Activated CD4-positive, alpha-beta T cell treated with anti-CD3 and anti-CD28 coated beads for 48 hours (primary cell): ENCODE measurements at regions not wholly inside any gene's neighbourhood (a gene's known extent, or its start where the extent isn't known, plus 50 kb on each side); places are given as distances from the start of the nearest gene placed in this dataset.

Experiments
- DNase-seq: peaks from one replicate; pipeline ENCODE4 v3.0.0-alpha.2; 2020

GRCh38 chr2:191515551-191515950 lies 162.4 kb upstream of the NABP1 start:
- DNase-seq = no peak

DNA sequence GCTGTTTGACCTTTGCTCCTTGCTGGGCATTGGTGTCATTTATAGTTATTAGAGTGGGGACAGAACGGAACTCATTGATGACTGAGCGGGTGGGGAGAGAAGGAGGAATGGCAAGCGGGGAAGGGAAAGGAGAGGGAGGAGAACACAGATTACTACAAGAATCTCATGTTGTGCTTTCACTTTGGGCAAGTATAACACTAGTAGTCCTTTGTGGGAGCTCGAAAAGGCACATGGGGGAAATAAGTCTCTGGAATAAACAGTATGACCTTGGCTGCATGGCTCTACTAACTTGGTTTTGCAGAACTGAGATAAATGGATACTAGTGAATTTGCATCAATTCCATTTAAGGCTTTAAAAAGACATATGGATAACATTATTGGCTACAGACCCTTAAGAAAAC lies 161.7 kb upstream of the NABP1 start:
- DNase-seq = no peak

GRCh38 chr2:191521608-191522208 lies 156.2 kb upstream of the NABP1 start:
- DNase-seq = no peak

GRCh38 chr2:191522478-191523120 lies 155.3 kb upstream of the NABP1 start:
- DNase-seq = no peak

GRCh38 chr2:191526091-191526490 lies 151.8 kb upstream of the NABP1 start:
- no peak for DNase-seq

DNA sequence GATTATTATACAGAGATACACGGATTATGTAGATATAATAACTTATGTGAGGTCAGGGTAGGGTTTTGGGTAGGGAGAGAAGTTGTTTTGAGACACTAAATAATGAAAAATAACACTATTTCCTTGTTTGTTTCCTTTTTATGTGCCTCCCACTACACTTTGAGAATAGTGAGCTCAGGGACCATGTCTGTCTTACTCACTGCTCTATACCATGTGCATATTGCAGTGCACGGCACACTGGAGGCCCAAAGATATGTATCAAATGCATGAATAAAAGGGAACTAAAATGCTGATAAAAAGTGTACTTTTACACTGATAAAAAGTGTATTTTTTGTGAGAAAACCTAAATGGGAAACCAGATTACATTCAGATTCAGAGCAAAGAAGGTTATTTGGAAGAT lies 151.4 kb upstream of the NABP1 start:
- DNase-seq = no peak

DNA sequence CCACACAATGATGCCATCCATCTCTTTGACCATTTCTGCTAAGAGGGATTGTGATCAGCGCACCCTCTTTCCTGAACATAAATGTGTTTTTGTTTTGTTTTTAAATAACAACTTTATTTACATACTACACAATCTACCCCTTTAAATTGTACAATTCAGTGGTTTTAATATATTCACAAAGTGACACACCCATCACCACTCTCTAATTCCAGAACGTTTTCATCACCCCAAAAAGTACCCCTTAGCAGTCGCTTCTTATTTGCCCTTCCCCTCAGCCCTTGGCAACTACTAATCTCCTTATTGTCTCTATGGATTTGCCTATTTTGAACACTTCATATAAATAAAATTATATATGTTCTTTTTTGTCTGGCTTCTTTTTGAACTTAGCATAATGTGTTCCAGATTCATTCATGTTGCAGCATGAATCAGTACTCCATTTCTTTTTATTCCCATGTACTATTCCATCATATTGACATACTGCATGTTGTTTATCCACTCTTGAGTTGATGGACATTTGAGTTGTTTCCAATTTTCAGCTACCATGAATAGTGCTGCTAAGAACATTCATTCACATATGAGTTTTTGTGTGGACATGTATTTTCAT lies 150.9 kb upstream of the NABP1 start:
- no peak for DNase-seq

DNA sequence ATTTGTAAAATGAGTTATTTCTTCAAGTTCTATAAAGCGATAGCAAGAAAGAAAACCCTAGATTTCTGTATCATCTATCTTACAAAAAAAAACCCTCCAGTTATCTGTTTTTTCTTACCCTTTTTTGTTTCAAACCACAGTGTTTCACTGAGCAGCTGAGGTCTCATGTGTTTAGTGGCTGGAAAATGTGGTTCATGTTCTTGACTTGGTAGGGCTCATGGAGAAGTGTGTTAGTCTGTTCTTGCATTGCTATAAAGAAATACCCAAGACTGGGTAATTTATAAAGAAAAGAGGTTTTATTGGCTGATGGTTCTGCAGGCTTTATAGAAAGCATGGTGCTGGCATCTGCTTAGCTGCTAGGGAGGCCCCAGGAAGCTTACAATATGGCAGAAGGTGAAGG lies 147.3 kb upstream of the NABP1 start:
- no peak for DNase-seq

- DNase-seq = no peak
These were observed 144.2 kb upstream of the NABP1 start for GRCh38 chr2:191533693-191534180.

GRCh38 chr2:191537921-191538320 lies 140.0 kb upstream of the NABP1 start:
- DNase-seq = no peak

DNA sequence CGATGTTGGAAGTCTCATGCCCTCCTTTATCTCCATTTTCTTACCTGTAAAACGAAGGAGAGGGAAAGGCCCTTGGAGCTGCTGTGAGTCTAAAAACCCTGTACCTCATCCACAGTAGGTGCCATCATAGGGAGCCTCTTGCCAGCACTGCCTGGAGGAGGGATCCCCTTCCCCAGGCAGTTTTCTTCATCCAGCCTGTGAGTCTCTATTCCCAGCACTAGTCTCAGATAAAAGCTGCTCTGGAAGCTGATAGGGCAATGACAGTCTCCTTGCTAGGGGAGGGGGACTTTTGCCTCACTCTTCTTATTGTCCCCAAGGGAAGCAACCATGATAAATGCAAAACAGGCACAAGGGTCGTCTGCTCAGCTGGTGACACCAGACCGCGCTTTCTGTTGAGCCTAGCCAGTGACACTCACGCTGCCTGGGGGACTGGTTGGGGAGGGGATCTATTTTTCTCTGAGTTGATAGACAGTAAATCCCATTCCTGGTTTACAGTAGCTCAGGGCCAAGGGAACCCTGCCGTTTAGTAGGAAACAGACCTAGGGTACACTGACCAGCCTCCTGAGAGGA lies 139.5 kb upstream of the NABP1 start:
- DNase-seq = no peak

DNA sequence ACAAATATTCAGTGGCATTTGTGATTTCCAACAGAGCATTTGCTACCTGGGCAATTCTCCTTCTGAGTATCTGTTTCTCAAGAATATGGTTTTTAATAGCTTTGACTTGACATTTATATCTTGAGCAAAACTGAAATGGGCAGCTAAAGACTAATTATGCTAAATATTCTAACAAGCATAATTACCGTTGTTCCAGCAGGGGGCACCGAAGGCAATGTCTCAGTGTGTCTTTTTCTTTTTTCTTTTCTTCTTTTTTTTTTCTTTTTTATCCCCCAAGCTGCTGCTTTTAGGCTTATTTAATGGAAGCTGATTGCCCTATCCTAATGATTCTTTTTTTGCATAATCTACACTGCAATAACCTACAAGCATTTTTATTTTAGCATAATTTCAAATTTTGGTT lies 138.9 kb upstream of the NABP1 start:
- DNase-seq = peak; percentile 58

DNA sequence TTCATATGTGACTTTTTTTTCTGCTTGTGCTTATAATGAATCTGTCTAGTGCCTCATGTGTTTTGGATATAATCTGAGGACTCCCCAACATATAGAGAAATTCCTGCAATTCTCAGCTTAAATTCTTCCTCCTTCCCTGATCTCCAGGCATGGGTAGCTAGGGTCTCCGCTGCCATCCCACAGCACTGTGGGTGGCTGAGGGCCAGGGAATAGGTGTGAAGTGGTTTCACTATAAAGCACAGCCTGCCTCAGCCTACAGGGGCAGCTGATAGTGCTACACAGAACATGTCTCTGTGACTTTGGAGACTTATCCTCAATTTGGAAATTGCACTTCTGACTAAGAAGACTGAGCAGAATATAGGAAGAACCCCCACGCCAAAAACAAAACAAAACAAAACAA lies 137.3 kb upstream of the NABP1 start:
- DNase-seq = no peak

- DNase-seq = no peak
These were observed 134.2 kb upstream of the NABP1 start for GRCh38 chr2:191543708-191544107.

- DNase-seq = no peak
These were observed 133.4 kb upstream of the NABP1 start for GRCh38 chr2:191544461-191545062.

DNA sequence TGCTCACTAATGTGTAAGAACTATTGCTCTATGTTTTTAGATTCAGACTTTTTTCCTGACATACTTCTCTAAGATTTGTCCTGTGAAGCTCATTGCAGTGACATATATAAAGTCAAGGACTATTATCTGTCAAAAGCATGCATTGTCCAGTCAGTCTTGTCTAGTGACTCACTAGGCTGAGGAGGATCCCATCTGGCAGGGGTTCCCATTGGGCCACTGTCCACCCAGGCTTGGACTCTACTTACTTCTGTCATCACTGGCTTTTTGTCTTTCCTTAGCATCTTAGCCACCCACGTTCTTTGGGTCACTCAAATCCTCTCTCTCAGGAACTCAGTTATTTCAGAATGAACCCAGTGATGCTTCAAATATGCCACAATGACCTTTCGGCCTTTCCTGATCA lies 132.6 kb upstream of the NABP1 start:
- DNase-seq = no peak

DNA sequence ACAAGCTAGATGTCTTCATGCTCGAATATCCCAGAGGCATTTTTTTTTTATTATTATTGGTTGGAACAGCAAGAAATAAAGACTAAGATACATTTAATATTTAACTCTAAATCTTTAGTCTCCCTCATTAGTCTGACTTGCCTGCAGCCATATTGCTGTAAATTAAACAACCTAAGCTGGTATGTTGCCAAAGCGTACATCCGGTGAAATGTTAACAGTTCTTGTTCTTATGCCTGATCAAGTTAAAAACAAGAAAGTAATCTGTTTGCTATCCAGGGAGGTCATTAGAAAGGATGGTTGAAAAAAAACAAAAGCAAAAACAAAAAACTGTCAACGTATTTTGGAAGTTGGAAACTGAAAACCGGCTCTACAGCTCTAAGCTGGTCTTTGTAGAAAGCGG lies 125.9 kb upstream of the NABP1 start:
- no peak for DNase-seq

GRCh38 chr2:191554240-191554639 lies 123.7 kb upstream of the NABP1 start:
- DNase-seq = no peak

DNA sequence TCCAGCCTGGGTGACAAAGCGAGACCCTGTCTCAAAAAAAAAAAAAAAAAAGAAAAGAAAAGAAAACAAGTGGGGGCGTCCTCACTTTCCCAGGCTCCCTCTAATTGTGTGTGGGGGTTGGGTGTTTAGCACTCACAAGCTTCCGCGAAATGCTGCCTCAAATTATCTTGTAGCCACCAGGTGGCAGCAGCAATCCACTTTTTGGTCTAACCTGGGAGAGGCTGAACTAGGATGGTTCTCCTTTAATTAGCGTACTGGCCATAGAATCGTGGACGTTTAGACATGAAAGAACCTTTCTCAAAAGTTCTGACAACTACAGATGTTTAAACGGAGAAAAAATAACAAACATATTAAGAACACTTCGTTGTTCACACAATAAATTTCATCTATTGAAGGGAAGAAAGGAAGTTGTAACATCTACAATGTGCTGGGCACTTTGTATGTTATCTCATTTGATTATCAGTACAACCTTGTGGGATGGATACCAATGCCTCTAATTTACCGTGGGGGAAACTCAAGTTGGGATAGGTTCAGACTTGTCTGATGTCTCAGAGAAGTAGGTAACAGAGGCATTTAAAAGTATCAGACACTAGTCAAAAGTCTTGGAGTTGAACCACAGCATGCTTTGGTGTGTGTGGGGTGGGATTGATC lies 122.7 kb upstream of the NABP1 start:
- DNase-seq = peak; percentile 89

- no peak for DNase-seq
These were observed 121.5 kb upstream of the NABP1 start for GRCh38 chr2:191556463-191556862.

- DNase-seq = no peak
These were observed 120.1 kb upstream of the NABP1 start for GRCh38 chr2:191557841-191558240.

- no peak for DNase-seq
These were observed 118.4 kb upstream of the NABP1 start for GRCh38 chr2:191559569-191559968.

DNA sequence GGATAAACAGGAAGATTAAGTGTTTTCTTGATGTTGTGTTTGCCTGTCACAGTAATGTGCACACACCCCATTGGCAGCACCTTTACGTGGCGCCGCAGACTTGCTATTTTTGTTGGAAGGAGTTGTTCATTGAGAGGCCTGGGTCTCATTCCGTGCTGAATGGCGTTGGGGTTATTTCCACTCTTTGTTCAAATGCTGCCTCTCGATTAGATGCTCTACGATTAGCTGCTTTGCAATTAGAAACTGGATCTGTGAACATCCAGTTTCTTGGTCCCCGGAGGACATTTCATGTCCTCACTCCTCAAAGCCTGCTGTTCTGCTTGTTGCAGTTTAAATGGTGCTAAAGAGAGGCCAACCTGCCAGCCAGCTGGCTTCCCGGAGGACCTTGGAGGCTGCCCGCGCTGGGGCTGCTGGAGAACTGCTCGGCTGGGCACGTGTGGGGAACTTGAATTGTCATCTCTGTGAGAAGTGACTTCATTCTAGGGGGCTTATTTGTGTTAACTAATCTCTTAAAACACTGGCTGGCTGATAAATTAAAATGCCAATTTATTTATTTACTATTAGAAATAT lies 117.4 kb upstream of the NABP1 start:
- no peak for DNase-seq
